ENCODE measurements at regions not wholly inside any gene's neighbourhood (a gene's known extent, or its start where the extent isn't known, plus 50 kb on each side); places are given as distances from the start of the nearest gene placed in this dataset.
A peak's percentile ranks its signal among the peaks of the same experiment; 100 is the strongest.
"Not testable (repeated sequence)": the region's sequence is repeated elsewhere in the genome, so short reads cannot be mapped to it uniquely, and the experiment has no call there.

- TF ChIP-seq ZNF532 (CRISPR knock-in tag; IDR thresholded peaks at IDR 0.05; ENCODE audit: borderline replicate concordance) (no peak), CREM (CRISPR knock-in tag; IDR thresholded peaks at IDR 0.05) (no peak), RORB (CRISPR knock-in tag; IDR thresholded peaks at IDR 0.05) (no peak)
Measured at GRCh38 chr5:116727248-116727647, 152.6 kb upstream of the SEMA6A start (continued).

GRCh38 chr5:116726180-116726579 lies 151.6 kb upstream of the SEMA6A start:
- H3K27me3 Mint-ChIP-seq (ENCODE audit: low read depth); DNase-seq (ENCODE audit: low spot score); H3K36me3 Mint-ChIP-seq; H3K4me3 Mint-ChIP-seq; H3K9me3 Mint-ChIP-seq; H3K27ac Mint-ChIP-seq; ATAC-seq; POLR2A ChIA-PET: not testable (repeated sequence)
- peak; percentile 96 for TF ChIP-seq HMGA2 (CRISPR knock-in tag; IDR thresholded peaks at IDR 0.05)
- peaks cover 12% of the 10 kb centered on the region for H3K4me1 Mint-ChIP-seq
- CTCF ChIA-PET: interaction anchor here (0.9 kb wide), 1 partner anchor 47 kb away, joined by 3 read pairs; no protein-coding TSS in a partner anchor

GRCh38 chr5:116724971-116725370 lies 150.3 kb upstream of the SEMA6A start:
- Mint-ChIP-seq H3K4me3 (no peak overlapping the region), H3K9me3 (no peaks in the 10 kb centered on the region), H3K4me1 (peaks cover 13% of the 10 kb centered on the region), H3K27ac (no peak overlapping the region), H3K36me3 (no peaks in the 10 kb centered on the region), H3K27me3 (ENCODE audit: low read depth) (no peaks in the 10 kb centered on the region; the same call in 1 of the 2 replicates)
- CTCF ChIA-PET: no interaction called here
- DNase-seq (ENCODE audit: low spot score) (no peak), ATAC-seq (no peak)
- POLR2A ChIA-PET: no interaction called here
- no peak for TF ChIP-seq USF1 (CRISPR knock-in tag; IDR thresholded peaks at IDR 0.05)
- TF ChIP-seq TEAD4 (CRISPR knock-in tag; IDR thresholded peaks at IDR 0.05): no peak
- no peak for TF ChIP-seq IRF2 (CRISPR knock-in tag; IDR thresholded peaks at IDR 0.05; ENCODE audit: borderline replicate concordance, low read depth)
- no peak for TF ChIP-seq PRDM15 (CRISPR knock-in tag; IDR thresholded peaks at IDR 0.05)
- TF ChIP-seq CBFB (CRISPR knock-in tag; IDR thresholded peaks at IDR 0.05; ENCODE audit: low read depth): no peak
- no peak for TF ChIP-seq NR1H2 (CRISPR knock-in tag; IDR thresholded peaks at IDR 0.05)
- no peak for TF ChIP-seq TCF7 (CRISPR knock-in tag; IDR thresholded peaks at IDR 0.05; ENCODE audit: low read depth)
- no peak for TF ChIP-seq ARID4B (CRISPR knock-in tag; IDR thresholded peaks at IDR 0.05; ENCODE audit: borderline replicate concordance)
- no peak for TF ChIP-seq CDX4 (CRISPR knock-in tag; IDR thresholded peaks at IDR 0.05; ENCODE audit: borderline replicate concordance)
- no peak for TF ChIP-seq RELA (CRISPR knock-in tag; IDR thresholded peaks at IDR 0.05; ENCODE audit: borderline replicate concordance)
- TF ChIP-seq ZNF121 (CRISPR knock-in tag; IDR thresholded peaks at IDR 0.05): no peak
- TF ChIP-seq ZNF263 (CRISPR knock-in tag; IDR thresholded peaks at IDR 0.05; ENCODE audit: low read depth): no peak
- TF ChIP-seq ETV6 (CRISPR knock-in tag; IDR thresholded peaks at IDR 0.05): no peak
- TF ChIP-seq ZNF425 (CRISPR knock-in tag; conservative IDR thresholded peaks at IDR 0.05): no peak
